Panc1 (cell line): ENCODE measurements at regions not wholly inside any gene's neighbourhood (a gene's known extent, or its start where the extent isn't known, plus 50 kb on each side); places are given as distances from the start of the nearest gene placed in this dataset.
A peak's percentile ranks its signal among the peaks of the same experiment; 100 is the strongest.

Experiments used
- ATAC-seq: fragments of 200-7000 bp; cut with Tn5 transposase; 2 replicates; pipeline ENCODE4 v1.9.1; 2020; ENCODE audit warnings: mild to moderate bottlenecking, moderate library complexity
- BruUV-seq: library from RNA; stranded (reverse); fragments of 400-500 nt; replicated peaks from 2 replicates; lab custom pipeline; 2021; lab: Mats Ljungman, UMichigan
- CTCF ChIA-PET: fragments of 300-600 bp; sonication (Branson Sonifier 250); formaldehyde crosslinking; loops from one replicate; lab custom pipeline; 2022; ENCODE audit warnings: antibody characterized with exemption; lab: Charles Lee
- POLR2A ChIA-PET: fragments of 300-600 bp; sonication (Branson Sonifier 250); formaldehyde crosslinking; loops from one replicate; lab custom pipeline; 2022; ENCODE audit warnings: antibody characterized with exemption; lab: Charles Lee
- DNase-seq: peaks from one replicate; pipeline ENCODE4 v3.0.0-alpha.2; 2010; ENCODE audit warnings: low read depth, low spot score
- H3K27ac ChIP-seq: 2 replicates; pipeline ENCODE4 v1.5.1; 2011; ENCODE audit warnings: mild to moderate bottlenecking, low read length, inconsistent platforms
- H3K27me3 ChIP-seq: fragments of 200-500 bp; sonication (Bioruptor generic); 2 replicates; pipeline ENCODE4 v1.6.0; 2014; ENCODE audit warnings: low read length, inconsistent platforms; ENCODE audit not compliant: control insufficient read depth, insufficient read depth
- H3K36me3 ChIP-seq: fragments of 200-500 bp; sonication (Bioruptor generic); 2 replicates; pipeline ENCODE4 v1.5.1; 2014; ENCODE audit warnings: inconsistent platforms, mild to moderate bottlenecking, low read length, moderate library complexity; ENCODE audit not compliant: control insufficient read depth, insufficient read depth
- H3K4me1 ChIP-seq: 2 replicates; pipeline ENCODE4 v1.5.1; 2011; ENCODE audit warnings: inconsistent platforms, mild to moderate bottlenecking, low read length, moderate library complexity; ENCODE audit not compliant: control insufficient read depth, insufficient read depth
- H3K4me3 ChIP-seq, 2 experiments: 2 replicates each; pipeline ENCODE4 v1.5.1; 2011 to 2012; ENCODE audit warnings: low read depth in 2 of 2, low read length in 2 of 2, mild to moderate bottlenecking in 2 of 2, inconsistent platforms in 1 of 2, moderate library complexity in 1 of 2
- H3K9me3 ChIP-seq: fragments of 200-500 bp; sonication (Bioruptor generic); 2 replicates; pipeline ENCODE4 v1.5.1; 2014; ENCODE audit warnings: low read depth, mild to moderate bottlenecking, inconsistent platforms, low read length, moderate library complexity; ENCODE audit not compliant: control insufficient read depth, insufficient read depth
- CTCF ChIP-seq: fragments of 450-650 bp; IDR thresholded peaks from 2 replicates; pipeline ENCODE4 v1.5.1; 2017; ENCODE audit warnings: mild to moderate bottlenecking
- POLR2AphosphoS5 ChIP-seq: IDR thresholded peaks from 2 replicates; pipeline ENCODE4 v1.6.1; 2012; ENCODE audit warnings: mild to moderate bottlenecking, low read depth, low read length, moderate library complexity
- SIN3A ChIP-seq: IDR thresholded peaks from 2 replicates; pipeline ENCODE4 v1.6.1; 2012; ENCODE audit warnings: low read depth, mild to moderate bottlenecking, low read length, moderate library complexity, borderline replicate concordance; ENCODE audit not compliant: insufficient read depth
- TCF7L2 ChIP-seq: IDR thresholded peaks from 2 replicates; pipeline ENCODE4 v1.6.1; 2011; ENCODE audit warnings: mild to moderate bottlenecking, low read depth, low read length, inconsistent platforms
- in situ Hi-C: cut with HindIII; loops from 2 replicates; pipeline ENCODE4 v1.10.0; 2016; ENCODE audit warnings: low sequenced_read_pairs, low pct_unique_long_range_greater_than_20kb
- intact Hi-C: fragments of 100-400 bp; cut with micrococcal nuclease; formaldehyde crosslinking; loops from one replicate; pipeline ENCODE4 v1.10.0; 2022; ENCODE audit not compliant: unreplicated experiment
- TF ChIP-seq, protein P1 (sequence below), 2 experiments: IDR thresholded peaks; 2 replicates each; pipeline ENCODE4 v1.6.1; 2011 to 2012; ENCODE audit warnings: low read depth in 2 of 2, control low read depth in 1 of 2, low read length in 1 of 2, mild to moderate bottlenecking in 1 of 2, moderate library complexity in 1 of 2; ENCODE audit not compliant: insufficient read depth in 1 of 2

DNA sequence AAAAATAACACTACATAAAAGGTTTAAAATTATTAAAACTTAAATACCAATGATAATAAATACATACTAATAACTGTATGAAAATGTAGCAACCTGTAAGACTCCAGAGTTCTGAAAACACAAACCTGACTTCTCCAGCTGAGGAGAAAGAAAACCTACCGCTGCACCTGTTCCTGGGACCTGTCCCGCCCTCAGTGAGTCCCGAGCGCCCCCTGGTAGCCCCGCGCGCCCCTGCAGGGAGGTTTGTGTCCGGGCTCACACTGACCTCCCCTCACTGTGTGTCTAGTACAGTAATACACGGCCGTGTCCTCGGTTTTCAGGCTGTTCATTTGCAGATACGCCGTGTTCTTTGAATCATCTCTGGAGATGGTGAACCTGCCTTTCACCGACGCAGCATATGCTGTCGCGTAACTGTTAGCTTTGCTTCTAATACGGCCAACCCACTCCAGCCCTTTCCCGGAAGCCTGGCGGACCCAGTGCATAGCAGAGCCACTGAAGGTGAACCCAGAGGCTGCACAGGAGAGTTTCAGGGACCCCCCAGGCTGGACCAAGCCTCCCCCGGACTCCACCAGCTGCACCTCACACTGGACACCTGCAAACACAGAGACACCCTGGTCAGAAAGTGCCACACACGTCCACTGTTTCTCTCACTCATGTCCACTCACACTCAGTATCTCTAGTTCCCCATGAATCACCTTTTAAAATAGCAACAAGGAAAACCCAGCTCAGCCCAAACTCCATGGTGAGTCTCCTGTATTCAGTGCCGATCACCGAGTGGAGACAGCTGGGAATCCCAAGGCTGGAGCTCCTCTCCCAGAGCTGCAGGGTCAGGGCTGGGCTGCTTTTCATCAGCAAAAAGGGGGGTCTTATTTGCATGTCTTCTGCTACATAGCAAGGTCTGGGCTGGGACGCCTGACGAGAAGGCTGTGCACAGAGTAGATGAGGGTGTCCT lies 1276.3 kb downstream of the TMEM121 start:
- ATAC-seq: peak; percentile 66
- CTCF ChIA-PET: interaction anchor here (0.7 kb wide), 1 partner anchor 29 kb away, joined by 3 read pairs; no protein-coding TSS in a partner anchor

GRCh38 chr14:106803379-106803778 lies 1277.0 kb downstream of the TMEM121 start:
- CTCF ChIA-PET: no interaction called here

More for the DNA sequence above, 1276.3 kb downstream of the TMEM121 start:
- POLR2A ChIA-PET: no interaction called here
- Histone ChIP-seq H3K9me3 (no peaks in the 10 kb centered on the region), H3K27ac (no peak overlapping the region), H3K27me3 (no peaks in the 10 kb centered on the region; the same call in 1 of the 2 replicates), H3K4me3 (peak overlapping the region in 1 of 2 experiments; percentile 20; a peak in 1 of 4 replicates), H3K36me3 (no peaks in the 10 kb centered on the region), H3K4me1 (no peaks in the 10 kb centered on the region)
- intact Hi-C loops (no loop called here), in situ Hi-C loops (no loop called here)
- no peak for DNase-seq
- BruUV-seq: no TSS peak
- TF ChIP-seq CTCF (peak; percentile 74), TCF7L2 (no peak)

More at GRCh38 chr14:106803379-106803778, 1277.0 kb downstream of the TMEM121 start:
- Histone ChIP-seq H3K4me1 (no peaks in the 10 kb centered on the region), H3K9me3 (no peaks in the 10 kb centered on the region), H3K36me3 (no peaks in the 10 kb centered on the region), H3K27me3 (no peaks in the 10 kb centered on the region; the same call in 1 of the 2 replicates), H3K4me3 (no peak overlapping the region), H3K27ac (no peak overlapping the region)
- no peak for DNase-seq
- intact Hi-C loops: no loop called here
- TF ChIP-seq TCF7L2: no peak
- no peak for TF ChIP-seq POLR2AphosphoS5
- TF ChIP-seq SIN3A: no peak
- TF ChIP-seq, protein P1, sequence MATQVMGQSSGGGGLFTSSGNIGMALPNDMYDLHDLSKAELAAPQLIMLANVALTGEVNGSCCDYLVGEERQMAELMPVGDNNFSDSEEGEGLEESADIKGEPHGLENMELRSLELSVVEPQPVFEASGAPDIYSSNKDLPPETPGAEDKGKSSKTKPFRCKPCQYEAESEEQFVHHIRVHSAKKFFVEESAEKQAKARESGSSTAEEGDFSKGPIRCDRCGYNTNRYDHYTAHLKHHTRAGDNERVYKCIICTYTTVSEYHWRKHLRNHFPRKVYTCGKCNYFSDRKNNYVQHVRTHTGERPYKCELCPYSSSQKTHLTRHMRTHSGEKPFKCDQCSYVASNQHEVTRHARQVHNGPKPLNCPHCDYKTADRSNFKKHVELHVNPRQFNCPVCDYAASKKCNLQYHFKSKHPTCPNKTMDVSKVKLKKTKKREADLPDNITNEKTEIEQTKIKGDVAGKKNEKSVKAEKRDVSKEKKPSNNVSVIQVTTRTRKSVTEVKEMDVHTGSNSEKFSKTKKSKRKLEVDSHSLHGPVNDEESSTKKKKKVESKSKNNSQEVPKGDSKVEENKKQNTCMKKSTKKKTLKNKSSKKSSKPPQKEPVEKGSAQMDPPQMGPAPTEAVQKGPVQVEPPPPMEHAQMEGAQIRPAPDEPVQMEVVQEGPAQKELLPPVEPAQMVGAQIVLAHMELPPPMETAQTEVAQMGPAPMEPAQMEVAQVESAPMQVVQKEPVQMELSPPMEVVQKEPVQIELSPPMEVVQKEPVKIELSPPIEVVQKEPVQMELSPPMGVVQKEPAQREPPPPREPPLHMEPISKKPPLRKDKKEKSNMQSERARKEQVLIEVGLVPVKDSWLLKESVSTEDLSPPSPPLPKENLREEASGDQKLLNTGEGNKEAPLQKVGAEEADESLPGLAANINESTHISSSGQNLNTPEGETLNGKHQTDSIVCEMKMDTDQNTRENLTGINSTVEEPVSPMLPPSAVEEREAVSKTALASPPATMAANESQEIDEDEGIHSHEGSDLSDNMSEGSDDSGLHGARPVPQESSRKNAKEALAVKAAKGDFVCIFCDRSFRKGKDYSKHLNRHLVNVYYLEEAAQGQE (IDR thresholded peaks at IDR 0.05; ENCODE audit: insufficient read depth in 1 of 2, low read depth in 2 of 2, low read length in 1 of 2): no peak
- no peak for TF ChIP-seq CTCF
- POLR2A ChIA-PET: no interaction called here
- no peak for ATAC-seq
- no TSS peak for BruUV-seq
- in situ Hi-C loops: no loop called here
